NCI-H460 (cell line): ENCODE measurements at regions not wholly inside any gene's neighbourhood (a gene's known extent, or its start where the extent isn't known, plus 50 kb on each side); places are given as distances from the start of the nearest gene placed in this dataset.

Experiments
- DNase-seq: peaks from one replicate; pipeline ENCODE4 v3.0.0-alpha.2; 2016; ENCODE audit warnings: low read depth; ENCODE audit errors: extremely low read depth

- no peak for DNase-seq
These were observed 140.3 kb upstream of the TCF21 start for GRCh38 chr6:133748628-133749027.

DNA sequence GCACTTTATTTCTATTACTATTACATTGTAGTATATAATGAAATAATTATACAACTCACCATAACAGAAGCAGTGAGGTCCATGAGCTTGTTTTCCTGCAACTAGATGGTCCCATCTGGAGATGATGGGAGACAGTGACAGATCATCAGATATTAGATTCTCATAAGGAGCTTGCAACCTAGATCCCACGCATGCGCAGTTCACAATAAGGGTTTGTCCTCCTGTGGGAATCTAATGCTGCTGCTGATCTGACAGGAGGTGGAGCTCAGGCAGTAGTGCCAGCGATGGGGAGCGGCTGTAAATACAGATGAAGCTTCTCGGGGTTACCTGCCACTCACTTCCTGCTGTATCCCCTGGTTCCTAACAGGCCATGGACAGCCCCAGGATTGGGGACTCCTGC, 139.5 kb upstream of the TCF21 start:
- no peak for DNase-seq

DNA sequence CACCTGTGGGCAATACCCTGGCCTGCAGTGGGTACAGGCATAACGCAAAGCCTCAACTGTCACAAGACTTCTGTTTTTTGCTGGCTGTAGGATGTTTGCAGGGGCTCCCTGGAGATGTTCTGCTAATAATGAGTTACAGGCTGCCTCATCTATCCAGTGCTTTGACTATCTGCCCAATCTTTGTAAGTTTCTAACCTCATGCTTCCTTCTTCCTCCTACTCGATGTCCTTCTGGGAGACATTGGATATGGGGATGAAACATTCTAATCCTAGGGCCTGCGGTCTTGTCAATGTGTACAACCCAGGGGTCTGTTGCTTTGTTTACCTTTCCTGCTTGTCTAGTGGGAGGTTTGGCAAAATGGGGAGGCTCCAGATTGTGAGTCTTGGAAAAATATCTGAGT, 136.8 kb upstream of the TCF21 start:
- no peak for DNase-seq

GRCh38 chr6:133753756-133754155, 135.2 kb upstream of the TCF21 start:
- DNase-seq, result no peak

DNA sequence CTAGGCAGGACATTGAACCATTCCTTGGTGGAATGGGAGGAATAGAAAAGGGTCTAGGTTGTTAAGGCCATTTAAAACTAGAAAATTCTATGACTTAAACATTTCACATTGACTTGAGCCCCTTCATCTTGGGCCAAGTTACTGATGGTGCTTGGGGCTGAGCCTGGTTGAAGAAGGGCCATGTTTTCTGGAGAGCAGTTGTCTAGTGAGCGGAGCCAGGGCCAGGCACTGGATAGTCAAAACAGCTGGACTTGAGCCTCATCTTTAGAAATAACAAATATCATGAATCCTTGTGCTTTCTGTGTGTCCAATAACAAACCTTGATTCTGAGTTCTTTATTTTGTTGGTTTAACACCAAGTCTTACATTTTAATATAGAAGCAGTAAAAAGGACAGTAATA, 134.6 kb upstream of the TCF21 start:
- DNase-seq, result no peak

GRCh38 chr6:133756078-133756695, 132.7 kb upstream of the TCF21 start:
- no peak for DNase-seq

- no peak for DNase-seq
These were observed 131.6 kb upstream of the TCF21 start for GRCh38 chr6:133757335-133757734.

DNA sequence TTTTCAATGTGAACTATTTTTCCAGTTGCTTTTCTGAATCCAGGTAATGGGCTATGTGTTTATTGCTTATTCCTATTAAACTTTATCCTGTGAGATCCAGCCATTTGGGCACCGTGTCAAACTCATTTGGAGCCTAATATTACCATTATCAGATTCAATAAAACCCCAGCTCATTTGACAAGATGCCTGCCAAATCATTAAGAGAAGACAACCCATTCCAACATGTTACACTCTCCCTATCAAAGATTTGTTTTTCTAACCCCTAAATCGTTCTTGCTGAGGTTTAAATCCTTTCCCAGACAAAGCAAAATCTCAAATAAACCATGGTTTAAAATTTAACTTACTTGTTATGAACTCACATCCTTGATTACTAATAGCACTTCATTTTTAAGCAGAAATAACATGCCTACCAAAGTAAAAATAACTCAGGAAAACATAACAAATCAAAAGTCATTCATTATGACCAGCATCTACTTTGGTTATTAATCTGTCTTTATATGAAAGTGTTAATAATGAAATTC, 130.0 kb upstream of the TCF21 start:
- no peak for DNase-seq

- no peak for DNase-seq
These were observed 129.4 kb upstream of the TCF21 start for GRCh38 chr6:133759524-133759923.

- no peak for DNase-seq
These were observed 127.2 kb upstream of the TCF21 start for GRCh38 chr6:133761706-133762105.

GRCh38 chr6:133764008-133764753, 124.7 kb upstream of the TCF21 start:
- DNase-seq, result no peak

- DNase-seq, result no peak
These were observed 124.1 kb upstream of the TCF21 start for GRCh38 chr6:133764754-133765208.

GRCh38 chr6:133767357-133767970, 121.4 kb upstream of the TCF21 start:
- DNase-seq, result no peak

DNA sequence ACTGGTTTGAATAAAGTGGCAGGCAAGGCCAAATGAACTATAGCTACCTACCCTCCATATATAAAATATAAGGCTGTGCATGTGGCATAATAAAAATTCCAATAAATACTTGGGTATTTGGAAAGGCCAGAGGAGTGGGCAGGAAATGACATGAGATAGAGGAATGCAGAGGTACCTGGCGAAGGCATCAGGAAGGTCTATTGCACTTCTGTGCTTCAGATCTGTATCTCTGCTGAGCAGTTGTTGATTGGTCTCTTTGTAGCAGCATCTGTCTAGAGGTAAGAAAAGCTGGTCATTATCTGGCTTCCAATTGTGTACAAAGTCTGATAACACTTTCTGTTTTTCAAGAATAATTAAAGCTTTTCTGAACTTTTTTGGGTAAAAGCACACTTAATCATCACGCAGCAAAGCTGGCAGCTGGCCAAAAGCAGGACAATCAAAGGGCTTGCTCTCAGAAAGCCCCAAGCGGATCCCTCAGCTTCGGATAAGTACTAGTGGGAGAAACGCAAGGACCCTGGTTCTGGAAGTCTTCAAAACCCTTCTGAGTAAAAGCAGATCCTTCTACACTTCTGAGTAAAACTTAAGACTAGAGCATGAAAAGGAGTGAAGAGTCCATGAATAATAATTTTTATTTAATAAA, 120.1 kb upstream of the TCF21 start:
- DNase-seq, result no peak

GRCh38 chr6:133769463-133769862, 119.5 kb upstream of the TCF21 start:
- DNase-seq, result no peak

- DNase-seq, result no peak
These were observed 116.3 kb upstream of the TCF21 start for GRCh38 chr6:133772567-133772966.

- no peak for DNase-seq
These were observed 115.1 kb upstream of the TCF21 start for GRCh38 chr6:133773776-133774175.

DNA sequence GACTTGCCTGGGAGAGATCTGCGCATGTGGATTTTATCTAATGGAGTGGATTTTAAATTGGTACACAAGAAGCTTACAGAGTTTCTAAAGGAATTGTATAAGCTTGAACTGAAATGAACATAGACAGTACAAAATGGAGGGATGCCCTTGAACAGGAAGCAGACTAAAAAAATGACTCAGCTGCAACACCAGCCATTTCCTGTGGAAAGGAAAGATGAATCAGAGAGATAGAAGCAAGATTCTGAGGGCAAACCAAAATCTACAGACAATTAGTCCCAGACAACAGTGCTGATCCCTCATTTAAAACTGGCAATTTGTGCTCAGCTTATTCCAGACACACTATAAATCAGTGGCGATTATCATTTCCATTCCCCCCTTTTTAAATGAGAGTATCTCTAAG, 114.6 kb upstream of the TCF21 start:
- no peak for DNase-seq

GRCh38 chr6:133778414-133779130, 110.3 kb upstream of the TCF21 start:
- DNase-seq, result no peak

GRCh38 chr6:133779916-133780695, 108.8 kb upstream of the TCF21 start:
- DNase-seq, result no peak
